NOMO-1 treated with DMSO at 0.1 percent for 48 hours (cell line): ENCODE measurements at regions not wholly inside any gene's neighbourhood (a gene's known extent, or its start where the extent isn't known, plus 50 kb on each side); places are given as distances from the start of the nearest gene placed in this dataset.
"Not testable (repeated sequence)": the region's sequence is repeated elsewhere in the genome, so short reads cannot be mapped to it uniquely, and the experiment has no call there.

ENCODE experiments used
- DNase-seq: peaks from one replicate; lab custom pipeline; 2025; ENCODE audit not compliant: unreplicated experiment; lab: John Stamatoyannopoulos, UW

GRCh38 chr2:7420530-7420929, 503.3 kb downstream of the RNF144A start:
- no peak for DNase-seq

DNA sequence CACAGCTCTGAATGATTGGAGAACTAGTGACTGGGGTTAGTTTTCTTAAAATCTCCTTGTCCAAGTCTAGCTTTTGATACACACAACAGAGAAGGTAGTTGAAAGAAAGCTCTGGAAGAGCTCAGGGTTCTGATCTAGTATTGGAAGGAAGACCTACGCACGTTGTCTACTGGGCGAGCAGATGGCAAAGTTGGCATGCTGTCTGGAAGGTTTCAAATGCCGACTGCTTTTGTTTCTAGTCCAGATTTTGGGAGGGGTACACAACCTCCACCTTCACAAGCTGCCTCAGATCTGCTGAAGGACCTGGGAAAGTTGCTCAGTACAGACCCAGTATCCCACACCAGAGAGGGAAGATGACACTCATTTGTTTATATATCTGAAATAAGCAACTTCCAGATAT, 507.3 kb downstream of the RNF144A start:
- DNase-seq: no peak

- peak; percentile 63 for DNase-seq
Observed at GRCh38 chr2:7427293-7428060, 510.3 kb downstream of the RNF144A start.

GRCh38 chr2:7428454-7429204, 511.4 kb downstream of the RNF144A start:
- peak; percentile 82 for DNase-seq

DNA sequence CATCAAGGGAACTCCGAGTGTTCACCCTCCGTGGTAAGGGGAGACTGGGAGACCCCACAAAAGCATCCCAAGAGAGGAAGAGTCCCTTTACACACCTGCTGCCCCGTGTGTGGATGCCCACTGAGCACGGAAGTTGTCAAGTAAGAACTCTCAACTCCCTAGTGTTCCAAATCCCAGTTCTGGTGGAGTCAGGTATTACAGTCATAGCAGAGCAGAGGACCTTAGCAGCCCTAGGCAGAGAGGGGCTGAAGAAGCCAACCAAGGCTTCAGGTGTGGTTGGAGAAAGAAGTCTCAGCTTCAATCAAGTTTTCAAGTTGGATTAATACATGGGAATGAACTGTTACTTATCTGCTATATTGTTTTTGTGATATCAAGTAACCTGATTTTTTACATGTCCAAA, 512.5 kb downstream of the RNF144A start:
- DNase-seq: no peak

DNA sequence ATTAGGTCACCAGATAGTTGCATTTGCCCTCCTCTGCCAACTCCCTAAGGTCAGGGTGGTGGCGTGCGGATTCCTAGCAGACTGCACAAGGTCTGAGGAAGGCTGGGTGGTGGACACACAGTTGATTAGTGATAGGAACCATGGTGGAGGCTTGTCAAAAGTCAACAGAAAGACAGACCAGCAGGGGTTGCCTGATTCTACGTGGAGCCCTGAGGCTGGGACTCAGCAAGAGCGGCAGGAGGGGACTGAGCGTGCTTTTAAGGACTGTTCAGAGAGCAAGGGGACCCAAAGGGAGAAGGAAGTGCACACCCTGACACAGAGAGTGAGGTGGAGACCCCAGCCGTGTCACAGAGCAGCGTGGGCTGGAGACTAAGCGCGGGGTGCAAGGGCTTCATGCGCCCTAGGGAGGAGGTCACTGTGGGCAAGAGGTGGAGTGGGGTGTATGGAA, 513.2 kb downstream of the RNF144A start:
- DNase-seq: no peak

- peak; percentile 92 for DNase-seq
Observed at GRCh38 chr2:7430869-7431641, 513.8 kb downstream of the RNF144A start.

- DNase-seq: peak; percentile 91
Observed at GRCh38 chr2:7432436-7432835, 515.2 kb downstream of the RNF144A start.

DNA sequence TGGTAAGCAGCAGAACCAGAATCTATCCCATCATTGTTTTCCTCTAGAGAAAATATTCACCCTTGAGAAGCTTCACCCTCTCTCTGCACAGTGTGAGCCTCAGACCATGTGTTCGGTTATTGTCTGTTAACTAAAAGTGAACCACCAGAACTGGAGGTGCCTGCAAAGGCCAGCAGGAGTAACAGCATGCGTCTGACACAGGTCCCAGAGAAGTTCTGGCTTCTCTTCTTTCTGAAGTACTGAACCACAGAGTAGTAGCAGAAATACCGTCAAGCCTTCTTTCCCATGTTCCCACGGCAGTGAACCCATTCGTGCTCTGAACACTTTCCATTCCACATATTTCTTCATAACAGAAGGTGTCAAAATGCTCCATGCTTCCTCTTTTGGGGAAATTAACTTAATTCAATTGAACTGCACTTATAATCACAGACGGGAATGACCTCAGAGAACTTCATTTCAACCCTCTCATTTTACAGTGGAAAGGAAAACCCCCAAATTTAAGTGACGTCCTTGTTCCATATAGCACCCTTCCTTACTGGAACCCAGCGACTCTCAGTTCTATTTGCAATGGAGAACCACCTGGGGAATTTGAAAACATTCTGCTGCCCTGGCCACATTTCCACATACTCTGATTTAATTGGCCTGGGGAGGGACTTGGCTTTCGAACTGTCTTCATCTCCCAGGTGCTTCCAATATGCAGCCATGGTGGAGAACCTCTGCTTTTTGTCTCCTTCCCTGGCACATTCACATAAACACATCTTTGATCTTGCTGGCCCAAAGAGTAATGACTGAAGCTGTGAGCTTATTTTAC, 519.1 kb downstream of the RNF144A start:
- DNase-seq: no peak

DNA sequence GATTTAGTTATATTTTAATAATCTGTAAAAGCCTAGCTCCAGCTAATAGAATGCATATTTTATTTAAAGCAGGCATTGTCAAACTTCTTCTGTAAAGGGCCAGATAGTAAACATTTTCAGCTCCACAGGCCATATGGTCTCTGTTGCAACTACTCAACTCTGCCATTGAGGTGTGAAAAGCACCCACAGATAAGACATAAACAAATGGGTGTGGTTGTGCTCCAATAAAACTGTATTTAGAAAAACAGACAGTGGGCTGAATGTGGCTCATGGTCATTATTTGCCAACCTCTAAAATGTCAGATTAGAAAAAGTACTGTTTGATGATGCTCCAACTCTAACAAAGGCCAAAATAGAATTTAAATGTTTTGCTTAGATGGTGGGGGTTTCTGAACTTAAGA, 519.9 kb downstream of the RNF144A start:
- DNase-seq: no peak

DNA sequence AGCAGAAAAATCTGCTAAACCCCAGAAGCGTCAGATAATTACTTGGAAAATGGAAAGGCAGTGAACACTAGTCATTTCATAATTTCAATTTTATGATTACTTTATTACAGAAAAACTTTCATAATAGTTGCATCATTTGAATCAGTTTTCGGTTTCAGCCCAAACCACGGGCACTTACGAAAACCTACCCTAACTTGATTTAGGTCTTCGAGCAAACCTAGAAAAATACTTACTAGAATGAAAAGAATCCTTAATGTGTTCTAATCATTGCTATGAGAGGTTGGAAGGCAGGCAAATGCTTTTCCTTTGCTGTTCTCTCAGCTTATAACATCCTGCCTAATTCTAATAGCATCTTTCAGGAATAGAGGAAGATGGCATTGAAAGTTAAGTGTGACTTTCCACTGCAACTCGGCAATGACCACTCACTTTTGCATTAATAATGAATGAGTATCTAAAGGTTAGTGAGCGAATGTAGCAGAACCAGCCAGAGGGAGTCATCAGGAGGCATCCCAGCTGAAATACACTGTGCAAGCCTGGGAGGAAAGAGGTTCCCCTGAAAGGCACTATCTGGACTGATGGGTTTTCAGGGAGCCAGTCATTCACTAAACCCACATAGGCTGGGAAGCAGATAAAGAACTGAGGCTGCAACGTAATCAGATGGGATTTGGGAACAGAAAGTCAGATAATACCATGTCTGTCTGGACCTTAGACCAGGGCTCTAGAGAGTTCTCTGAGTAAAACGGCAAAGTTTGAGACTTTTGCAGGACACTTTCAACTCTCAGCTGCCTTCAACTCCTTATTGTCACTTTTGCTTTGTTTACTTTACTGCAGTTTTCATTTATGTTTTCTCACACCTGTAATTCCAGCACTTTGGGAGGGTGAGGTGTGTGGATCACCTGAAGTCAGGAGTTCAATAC, 520.8 kb downstream of the RNF144A start:
- peak; percentile 52 for DNase-seq

DNA sequence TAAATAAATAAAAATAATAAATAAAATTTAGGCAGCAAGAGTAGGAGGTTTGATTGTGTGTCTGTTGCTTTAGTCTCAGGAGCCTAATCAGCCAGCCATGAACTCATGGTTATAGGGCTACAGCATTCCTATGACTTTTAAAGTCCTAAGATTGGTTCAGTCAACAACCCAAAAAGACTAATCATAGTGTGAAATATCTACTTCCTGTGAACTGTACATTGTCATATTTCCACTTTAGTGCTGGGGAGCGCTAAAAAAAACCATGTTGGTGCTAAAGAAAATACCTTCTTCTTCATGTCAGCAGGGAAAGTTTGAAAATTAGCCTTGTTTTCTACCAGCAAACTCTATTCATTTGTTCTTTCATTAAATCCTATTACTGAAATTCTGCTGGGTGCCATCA, 521.6 kb downstream of the RNF144A start:
- no peak for DNase-seq

DNA sequence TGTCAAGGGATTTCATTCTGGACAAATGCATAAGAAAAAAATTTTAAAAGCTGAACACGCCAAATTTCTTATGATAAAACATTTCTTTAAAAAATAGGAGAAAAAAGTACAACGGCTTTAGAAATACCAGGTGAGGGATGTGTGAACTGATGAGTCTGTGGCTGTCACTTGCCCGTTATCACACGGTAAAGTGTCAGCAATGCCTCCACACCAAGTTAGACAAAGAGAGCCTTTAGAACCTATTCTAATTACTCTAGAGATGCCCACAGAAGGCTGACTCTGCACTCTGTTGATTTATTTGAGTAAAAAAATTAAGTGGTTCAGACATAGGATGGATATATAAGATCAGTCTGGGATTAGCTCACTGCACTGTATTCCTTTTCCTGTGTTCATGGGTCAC, 523.8 kb downstream of the RNF144A start:
- DNase-seq: no peak

DNA sequence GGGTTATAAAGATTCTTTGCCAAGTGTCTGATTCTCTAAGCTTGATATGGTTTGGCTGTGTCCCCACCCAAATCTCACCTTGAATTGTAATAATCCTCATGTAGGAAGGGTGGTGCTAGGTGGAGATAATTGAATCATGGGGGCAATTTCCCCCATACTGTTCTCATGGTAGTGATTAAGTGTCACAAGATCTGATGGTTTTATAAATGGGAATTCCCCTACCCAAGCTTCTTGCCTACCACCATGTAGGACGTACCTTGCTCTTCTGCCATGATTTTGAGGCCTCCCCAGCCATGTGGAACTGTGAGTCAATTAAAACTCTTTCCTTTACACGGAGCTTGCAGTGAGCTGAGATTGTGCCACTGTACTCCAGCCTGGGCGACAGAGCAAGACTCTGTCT, 524.6 kb downstream of the RNF144A start:
- not testable (repeated sequence) for DNase-seq

DNA sequence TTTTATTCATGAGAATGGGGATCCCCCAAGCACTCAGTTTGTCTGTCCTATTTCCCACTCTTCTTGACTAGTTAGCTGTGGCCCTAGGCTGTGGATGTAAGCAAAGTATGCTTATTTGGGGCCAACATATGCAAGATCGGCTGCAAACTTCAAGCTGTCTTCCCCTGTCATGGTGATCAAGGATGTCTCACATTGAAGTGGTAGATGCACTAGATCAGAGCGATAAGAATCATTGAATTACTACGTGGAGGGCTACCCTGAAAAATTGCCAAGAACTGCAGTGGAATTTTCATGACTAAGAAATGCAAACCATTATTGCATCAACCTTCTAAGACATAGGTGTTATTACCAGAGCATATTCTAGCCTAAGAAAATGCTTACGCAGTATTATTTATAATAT, 527.4 kb downstream of the RNF144A start:
- DNase-seq: no peak

DNA sequence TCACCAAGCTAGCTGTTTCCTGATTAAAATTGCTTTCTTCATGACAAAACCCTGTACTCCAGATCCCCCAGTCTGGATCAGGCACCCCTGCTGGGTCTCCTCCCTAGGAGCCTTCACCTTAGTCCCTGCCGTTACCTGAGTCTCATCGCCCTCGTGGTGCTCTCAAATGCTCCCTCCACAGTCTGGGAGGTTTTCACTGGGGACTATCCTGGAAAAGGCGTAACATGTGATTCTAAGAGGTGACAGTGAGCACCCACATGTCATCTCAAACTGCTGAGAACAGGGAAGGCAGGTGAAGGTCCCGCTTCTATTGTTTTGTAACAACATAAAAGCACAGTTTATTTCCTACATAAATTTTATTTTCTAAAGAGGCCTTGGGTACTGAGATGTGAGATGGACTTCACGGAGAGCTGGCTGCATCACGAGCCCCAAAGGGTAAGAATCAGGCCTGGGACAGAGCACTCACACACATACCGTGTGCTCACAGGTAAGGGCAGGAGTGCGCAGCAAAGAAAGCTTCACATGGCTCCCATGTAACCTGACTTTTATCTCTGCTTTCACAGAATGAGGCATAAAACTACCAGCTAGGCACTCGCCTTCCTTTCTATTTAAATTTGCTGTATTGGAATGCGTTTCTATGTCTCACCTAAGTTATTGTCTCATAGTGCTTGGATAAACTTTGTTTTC, 531.5 kb downstream of the RNF144A start:
- no peak for DNase-seq

DNA sequence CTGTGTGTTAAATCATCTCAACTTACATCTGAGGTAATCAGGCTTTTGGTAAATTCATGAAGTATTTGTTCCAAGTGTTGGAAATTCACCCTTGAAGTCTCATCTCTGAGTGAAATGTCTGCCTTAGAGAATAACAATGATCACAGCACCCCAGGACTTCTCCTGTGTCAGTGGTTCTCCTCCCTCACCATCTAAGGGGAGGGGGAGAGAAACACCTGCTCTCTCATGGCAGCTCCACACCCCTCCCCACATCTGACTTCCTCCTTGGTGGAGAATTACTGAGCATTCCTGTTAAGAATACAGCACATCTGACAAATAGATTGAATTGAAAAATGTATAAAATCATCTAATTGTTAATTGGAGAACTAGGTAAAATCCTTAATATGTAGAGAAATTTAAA, 532.1 kb downstream of the RNF144A start:
- no peak for DNase-seq

DNA sequence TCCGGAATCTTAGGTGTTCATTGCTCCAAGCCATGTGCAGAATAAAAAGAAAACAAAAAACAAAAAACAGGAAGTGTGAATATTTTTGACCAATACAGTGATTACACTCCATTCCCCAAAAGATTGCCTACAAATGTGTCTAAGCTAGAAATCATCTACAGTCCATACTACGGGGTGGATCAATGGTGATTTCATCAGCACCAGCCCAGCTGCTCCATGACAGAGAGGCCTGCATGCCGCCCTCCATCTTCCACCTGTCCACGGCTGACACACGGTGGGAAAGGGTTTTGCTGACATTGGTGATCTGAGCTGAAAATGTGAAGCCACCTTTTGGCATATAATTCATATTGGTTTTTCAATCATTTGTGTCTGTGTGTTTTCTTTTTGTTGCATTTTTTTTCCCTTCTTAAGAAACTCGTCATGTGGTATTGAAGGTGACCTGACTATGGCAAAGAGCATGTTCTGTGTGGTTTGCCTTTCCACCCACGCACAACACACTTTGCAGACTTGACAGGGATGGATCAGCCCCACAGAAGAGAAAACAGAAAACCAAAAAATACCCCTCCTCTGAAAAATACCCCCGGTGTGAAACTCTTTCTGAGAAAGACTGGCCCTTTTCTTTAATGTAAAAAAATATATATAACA, 533.1 kb downstream of the RNF144A start:
- DNase-seq: no peak

DNA sequence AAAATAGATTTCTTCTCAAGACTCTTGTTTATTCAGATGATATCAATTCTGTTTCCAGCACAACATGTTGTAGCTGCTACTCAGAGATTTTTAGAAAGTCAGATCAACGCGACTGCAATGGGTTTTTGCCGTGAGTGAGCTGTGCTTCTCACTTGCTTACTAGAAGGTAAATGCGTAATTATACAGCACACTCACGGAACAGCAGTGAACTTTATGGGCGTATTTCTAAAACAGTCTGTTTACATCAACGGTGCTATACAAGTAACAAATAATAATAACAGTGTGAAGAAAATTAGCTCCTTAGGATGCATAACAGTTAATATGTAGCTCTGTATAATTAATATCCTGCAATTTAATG, 533.6 kb downstream of the RNF144A start:
- DNase-seq: no peak
